HUES6 (cell line): ENCODE measurements at regions not wholly inside any gene's neighbourhood (a gene's known extent, or its start where the extent isn't known, plus 50 kb on each side); places are given as distances from the start of the nearest gene placed in this dataset.
"Not testable (repeated sequence)": the region's sequence is repeated elsewhere in the genome, so short reads cannot be mapped to it uniquely, and the experiment has no call there.

Source experiments
- H3K27ac ChIP-seq: 2 replicates; pipeline ENCODE4 v1.7.0; 2013; ENCODE audit warnings: low read depth, mild to moderate bottlenecking, low read length, inconsistent platforms
- H3K27me3 ChIP-seq: 2 replicates; pipeline ENCODE4 v1.6.1; 2013; ENCODE audit warnings: low read length; ENCODE audit not compliant: control insufficient read depth, insufficient read depth
- H3K36me3 ChIP-seq: 2 replicates; pipeline ENCODE4 v1.6.1; 2013; ENCODE audit warnings: low read length; ENCODE audit not compliant: control insufficient read depth, insufficient read depth
- H3K4me1 ChIP-seq: 2 replicates; pipeline ENCODE4 v1.6.1; 2013; ENCODE audit warnings: low read length; ENCODE audit not compliant: control insufficient read depth, insufficient read depth
- H3K4me3 ChIP-seq: 2 replicates; pipeline ENCODE4 v1.5.1; 2013; ENCODE audit warnings: low read depth, low read length
- H3K9ac ChIP-seq: one replicate; pipeline ENCODE4 v1.6.1; 2013; ENCODE audit warnings: mild to moderate bottlenecking, low read length
- H3K9me3 ChIP-seq: 2 replicates; pipeline ENCODE4 v1.6.1; 2013; ENCODE audit warnings: low read depth, low read length; ENCODE audit not compliant: control insufficient read depth, insufficient read depth

GRCh38 chr14:104266631-104267575, 128.5 kb downstream of the KIF26A start:
- H3K36me3 ChIP-seq: no peaks in the 10 kb centered on the region
- H3K9me3 ChIP-seq: peaks cover under 1% of the 10 kb centered on the region; the same call in 1 of the 2 replicates
- no peaks in the 10 kb centered on the region for H3K4me1 ChIP-seq
- no peaks in the 10 kb centered on the region for H3K27me3 ChIP-seq
- H3K9ac ChIP-seq: no peak overlapping the region
- H3K27ac ChIP-seq: no peak overlapping the region
- no peak overlapping the region for H3K4me3 ChIP-seq

GRCh38 chr14:104267895-104268294, 129.5 kb downstream of the KIF26A start:
- H3K4me1 ChIP-seq: no peaks in the 10 kb centered on the region
- no peaks in the 10 kb centered on the region for H3K36me3 ChIP-seq
- H3K27ac ChIP-seq: no peak overlapping the region
- H3K27me3 ChIP-seq: no peaks in the 10 kb centered on the region
- H3K9ac ChIP-seq: no peak overlapping the region
- H3K9me3 ChIP-seq: no peaks in the 10 kb centered on the region; the same call in 1 of the 2 replicates
- no peak overlapping the region for H3K4me3 ChIP-seq

- no peaks in the 10 kb centered on the region for H3K36me3 ChIP-seq
- H3K9me3 ChIP-seq: no peaks in the 10 kb centered on the region; the same call in 1 of the 2 replicates
- H3K27me3 ChIP-seq: no peaks in the 10 kb centered on the region
- no peak overlapping the region for H3K4me3 ChIP-seq
- H3K27ac ChIP-seq: no peak overlapping the region
- H3K4me1 ChIP-seq: no peaks in the 10 kb centered on the region
- H3K9ac ChIP-seq: no peak overlapping the region
These were observed 129.9 kb downstream of the KIF26A start for GRCh38 chr14:104268295-104268694.

GRCh38 chr14:104268725-104269436, 130.5 kb downstream of the KIF26A start:
- Histone ChIP-seq H3K9me3 (no peaks in the 10 kb centered on the region; the same call in 1 of the 2 replicates), H3K4me1 (no peaks in the 10 kb centered on the region), H3K36me3 (no peaks in the 10 kb centered on the region), H3K4me3 (no peak overlapping the region), H3K27ac (no peak overlapping the region), H3K9ac (no peak overlapping the region), H3K27me3 (no peaks in the 10 kb centered on the region)

- not testable (repeated sequence) for H3K27ac ChIP-seq, H3K4me3 ChIP-seq, H3K9ac ChIP-seq, H3K4me1 ChIP-seq, H3K9me3 ChIP-seq, H3K27me3 ChIP-seq, H3K36me3 ChIP-seq
These were observed 131.3 kb downstream of the KIF26A start for GRCh38 chr14:104269511-104270241.

GRCh38 chr14:104271391-104271790, 133.0 kb downstream of the KIF26A start:
- no peaks in the 10 kb centered on the region for H3K4me1 ChIP-seq
- no peaks in the 10 kb centered on the region for H3K27me3 ChIP-seq
- H3K27ac ChIP-seq: no peak overlapping the region
- H3K9ac ChIP-seq: no peak overlapping the region
- no peak overlapping the region for H3K4me3 ChIP-seq
- no peaks in the 10 kb centered on the region for H3K36me3 ChIP-seq
- no peaks in the 10 kb centered on the region; the same call in 1 of the 2 replicates for H3K9me3 ChIP-seq

- H3K27me3 ChIP-seq: peaks cover 7% of the 10 kb centered on the region; the same call in 1 of the 2 replicates
- no peak overlapping the region for H3K4me3 ChIP-seq
- no peaks in the 10 kb centered on the region for H3K4me1 ChIP-seq
- no peak overlapping the region for H3K27ac ChIP-seq
- no peaks in the 10 kb centered on the region for H3K36me3 ChIP-seq
- H3K9ac ChIP-seq: no peak overlapping the region
- H3K9me3 ChIP-seq: peaks cover 6% of the 10 kb centered on the region
These were observed 136.4 kb downstream of the KIF26A start for GRCh38 chr14:104274806-104275205.

GRCh38 chr14:104277416-104278213, 139.2 kb downstream of the KIF26A start:
- H3K36me3 ChIP-seq: no peaks in the 10 kb centered on the region
- H3K27ac ChIP-seq: no peak overlapping the region
- peaks cover 7% of the 10 kb centered on the region; the same call in 1 of the 2 replicates for H3K27me3 ChIP-seq

GRCh38 chr14:104278214-104278534, 139.8 kb downstream of the KIF26A start:
- H3K36me3 ChIP-seq: no peaks in the 10 kb centered on the region
- peaks cover 6% of the 10 kb centered on the region for H3K9me3 ChIP-seq
- H3K4me1 ChIP-seq: peaks cover 3% of the 10 kb centered on the region; the same call in 1 of the 2 replicates
- H3K9ac ChIP-seq: no peak overlapping the region
- peaks cover 7% of the 10 kb centered on the region; the same call in 1 of the 2 replicates for H3K27me3 ChIP-seq
- H3K4me3 ChIP-seq: no peak overlapping the region
- no peak overlapping the region for H3K27ac ChIP-seq

More at GRCh38 chr14:104277416-104278213, 139.2 kb downstream of the KIF26A start:
- peaks cover 3% of the 10 kb centered on the region; the same call in 1 of the 2 replicates for H3K4me1 ChIP-seq
- H3K9ac ChIP-seq: no peak overlapping the region
- H3K9me3 ChIP-seq: peaks cover 6% of the 10 kb centered on the region
- no peak overlapping the region for H3K4me3 ChIP-seq
